NCI-H1694 (cell line): ENCODE measurements at regions not wholly inside any gene's neighbourhood (a gene's known extent, or its start where the extent isn't known, plus 50 kb on each side); places are given as distances from the start of the nearest gene placed in this dataset.
A peak's percentile ranks its signal among the peaks of the same experiment; 100 is the strongest.
"Not testable (repeated sequence)": the region's sequence is repeated elsewhere in the genome, so short reads cannot be mapped to it uniquely, and the experiment has no call there.

Source experiments
- DNase-seq: peaks from one replicate; lab custom pipeline; 2025; lab: John Stamatoyannopoulos, UW

DNA sequence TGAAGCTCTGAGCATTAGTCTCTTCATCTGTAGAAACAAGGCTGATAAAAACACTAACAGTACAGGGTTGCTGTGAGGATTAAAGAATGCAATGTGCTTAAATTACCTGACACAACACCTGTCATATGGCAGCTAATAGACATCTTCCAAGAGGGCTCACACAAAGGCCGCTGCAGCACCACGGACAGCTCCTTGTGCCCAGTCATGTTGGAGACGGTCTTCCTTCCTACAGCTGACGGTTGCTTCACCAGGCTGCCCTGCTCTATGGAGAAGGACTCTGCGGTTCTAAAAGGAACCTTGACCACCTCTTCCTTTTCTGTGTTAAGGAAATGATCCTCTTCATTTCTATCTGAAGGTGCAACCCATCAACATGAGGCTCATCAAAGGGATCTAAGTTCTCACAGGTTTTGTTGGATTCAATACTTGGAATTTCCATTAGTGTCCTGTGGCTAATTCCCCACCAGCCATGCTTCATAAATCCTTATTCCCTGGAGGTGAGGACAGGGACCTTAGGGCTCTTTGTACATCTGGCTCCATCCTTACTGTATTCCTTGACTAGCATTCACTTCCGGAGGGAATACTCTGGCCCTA is 138.9 kb upstream of the CES5A start:
- no peak for DNase-seq

- DNase-seq, result no peak
Measured at GRCh38 chr16:56012482-56012811, 137.3 kb upstream of the CES5A start.

DNA sequence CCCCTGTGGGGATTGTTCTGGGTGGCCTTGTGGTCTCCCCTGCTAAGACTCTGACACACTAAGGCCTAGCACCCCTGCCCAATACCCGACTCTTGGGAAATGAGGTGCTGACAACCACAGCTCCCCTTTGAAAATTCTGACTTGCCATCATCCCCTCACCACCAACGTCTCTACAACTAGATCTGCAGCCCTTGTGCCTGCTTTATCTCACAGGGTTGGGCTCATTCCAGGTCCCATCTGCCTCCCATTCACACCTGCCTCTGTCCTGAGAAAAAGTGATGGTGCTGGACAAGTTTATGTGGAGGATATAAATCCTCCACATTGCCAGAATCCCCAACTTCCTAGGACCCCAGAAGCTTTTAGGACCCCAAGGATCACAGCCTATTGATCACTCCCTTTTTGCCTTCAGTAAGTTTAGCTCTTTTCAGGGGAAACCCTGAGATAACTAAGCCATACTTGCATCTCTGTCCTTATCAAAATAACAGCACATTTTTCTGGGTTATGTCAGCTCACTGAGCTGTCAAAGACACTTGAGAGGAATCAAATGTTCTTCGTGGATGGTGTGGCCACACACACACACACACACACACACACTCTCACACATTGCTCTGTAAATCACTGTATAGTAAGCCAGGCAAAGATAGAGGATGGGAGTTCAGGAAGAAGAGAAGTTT is 136.8 kb upstream of the CES5A start:
- no peak for DNase-seq

- DNase-seq, result no peak
Measured at GRCh38 chr16:56005958-56006357, 130.8 kb upstream of the CES5A start.

DNA sequence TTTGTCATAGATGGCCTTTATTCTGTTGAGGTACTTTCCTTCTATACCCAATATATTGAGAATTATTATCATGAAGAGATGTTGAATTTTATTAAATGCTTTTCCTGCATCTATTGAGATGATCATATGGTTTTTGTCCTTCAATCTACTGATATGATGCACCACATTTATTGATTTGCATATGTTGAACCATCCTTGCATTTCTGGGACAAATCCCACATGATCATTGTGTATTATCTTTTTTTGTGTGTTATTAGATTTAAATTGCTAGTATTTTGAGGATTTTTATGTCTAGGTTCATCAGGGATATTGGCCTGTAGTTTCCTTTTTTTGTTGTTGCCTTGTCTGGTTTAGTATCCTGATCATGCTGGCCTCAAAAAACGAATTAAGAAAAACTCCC is 124.5 kb upstream of the CES5A start:
- DNase-seq, result no peak

GRCh38 chr16:55993088-55993487 is 117.9 kb upstream of the CES5A start:
- no peak for DNase-seq

GRCh38 chr16:55992551-55992950 is 117.4 kb upstream of the CES5A start:
- no peak for DNase-seq

- DNase-seq, result no peak
Measured at GRCh38 chr16:55991843-55992242, 116.7 kb upstream of the CES5A start.

- no peak for DNase-seq
Measured at GRCh38 chr16:55989569-55989907, 114.4 kb upstream of the CES5A start.

- not testable (repeated sequence) for DNase-seq
Measured at GRCh38 chr16:55988850-55989568, 113.8 kb upstream of the CES5A start.

- DNase-seq, result no peak
Measured at GRCh38 chr16:55988013-55988412, 112.8 kb upstream of the CES5A start.

GRCh38 chr16:55982597-55982996 is 107.4 kb upstream of the CES5A start:
- no peak for DNase-seq

- no peak for DNase-seq
Measured at GRCh38 chr16:55981557-55981956, 106.4 kb upstream of the CES5A start.

DNA sequence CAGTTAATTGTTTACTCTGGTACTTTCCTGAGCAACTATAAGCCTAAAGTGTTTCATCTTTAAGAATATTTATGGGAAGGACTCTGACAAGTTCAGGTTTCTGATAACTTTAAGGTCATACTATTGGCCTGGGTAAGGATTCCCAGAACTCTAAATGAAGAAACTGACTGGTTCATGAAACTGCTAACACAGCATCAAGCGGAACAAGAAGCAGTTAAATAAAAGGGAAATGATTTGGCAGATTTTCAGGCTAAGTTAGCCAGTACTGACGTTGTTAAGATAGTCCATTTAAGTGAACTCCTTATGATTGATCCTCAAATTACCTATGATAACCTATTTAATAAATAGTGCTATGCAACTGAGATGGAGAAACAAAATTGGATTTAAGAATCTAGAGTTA is 101.6 kb upstream of the CES5A start:
- no peak for DNase-seq

DNA sequence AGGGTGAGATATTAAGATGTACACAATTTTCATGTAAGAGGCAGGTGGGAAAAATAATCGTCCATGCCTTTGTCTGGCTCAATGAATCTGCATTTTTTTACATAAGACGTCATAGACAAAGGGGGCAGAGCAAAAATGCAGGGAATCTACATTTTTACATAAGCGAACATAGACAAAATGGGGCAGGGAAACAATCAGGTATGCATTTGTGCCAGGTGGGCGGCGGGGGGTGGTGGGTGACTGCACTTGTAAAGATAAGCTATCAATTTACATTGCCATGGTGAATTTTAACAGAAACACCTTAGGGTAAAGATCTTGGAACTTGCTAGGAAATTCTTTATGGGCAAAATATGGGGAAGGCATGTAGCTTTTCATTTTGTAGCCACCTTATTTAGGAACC is 96.3 kb upstream of the CES5A start:
- DNase-seq, result no peak

GRCh38 chr16:55968221-55968620 is 93.0 kb upstream of the CES5A start:
- DNase-seq, result no peak

GRCh38 chr16:55964923-55965475 is 89.8 kb upstream of the CES5A start:
- DNase-seq, result no peak

- DNase-seq, result peak; percentile 53
Measured at GRCh38 chr16:55955845-55956244, 80.7 kb upstream of the CES5A start.

- DNase-seq, result peak; percentile 4
Measured at GRCh38 chr16:55955424-55955823, 80.3 kb upstream of the CES5A start.

GRCh38 chr16:55954906-55955305 is 79.7 kb upstream of the CES5A start:
- DNase-seq, result no peak

DNA sequence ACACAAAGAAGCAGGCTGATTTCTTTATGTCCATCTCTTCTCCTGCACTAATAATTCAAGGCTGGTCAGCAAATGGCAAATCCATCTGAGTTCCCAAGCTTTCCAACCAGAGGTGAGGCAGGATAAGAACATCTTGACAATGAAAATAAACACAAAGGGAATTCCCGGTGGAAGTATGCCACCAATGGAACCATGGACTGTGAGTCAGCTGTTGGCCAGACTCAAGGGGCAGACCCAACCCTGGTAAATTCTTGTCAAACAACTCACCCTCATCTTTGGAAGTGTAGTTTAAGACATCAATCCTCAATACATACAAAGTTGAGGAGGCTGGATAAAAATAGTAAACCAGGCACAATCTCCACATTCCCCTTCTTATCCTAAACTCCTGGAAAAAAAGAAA is 74.3 kb upstream of the CES5A start:
- DNase-seq, result no peak

DNA sequence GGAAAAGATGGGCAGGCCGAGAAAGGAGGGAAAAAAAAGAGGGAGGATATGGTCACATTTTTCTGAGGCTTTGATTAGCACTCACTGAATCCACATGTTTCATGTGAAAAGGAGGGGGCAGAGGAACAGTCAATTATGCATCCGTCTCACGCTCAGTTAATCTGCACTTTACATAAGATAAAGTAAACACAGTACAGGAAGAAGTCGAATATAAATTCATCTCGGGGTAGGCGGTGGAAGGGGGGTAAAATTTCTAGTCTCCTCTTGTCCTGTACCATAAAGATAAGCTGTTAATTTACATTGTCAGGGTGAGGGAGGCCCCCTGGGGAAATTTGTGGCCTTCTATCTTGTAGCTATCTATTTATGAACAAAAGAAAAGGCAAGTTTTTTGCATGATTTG is 73.1 kb upstream of the CES5A start:
- DNase-seq, result no peak

DNA sequence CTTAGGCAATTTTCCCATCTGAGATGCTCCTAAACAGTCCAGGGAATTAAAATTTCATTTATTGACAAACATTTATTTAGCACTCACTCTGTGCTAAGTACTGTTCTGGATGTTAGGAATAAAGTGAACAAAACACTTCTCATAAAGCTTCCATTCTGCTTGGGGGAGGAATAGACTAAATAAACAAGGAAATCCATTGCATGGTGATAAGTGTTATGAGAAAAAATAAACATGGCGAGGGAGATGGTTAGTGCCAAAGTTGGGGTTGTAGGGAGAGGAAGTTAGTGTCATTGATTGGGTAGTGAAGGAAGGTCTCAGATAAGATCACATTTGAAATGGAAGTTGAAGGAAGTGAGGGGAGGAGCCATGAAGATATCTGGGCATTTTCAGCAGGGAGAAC is 72.2 kb upstream of the CES5A start:
- DNase-seq, result no peak
